ENCODE measurements at regions not wholly inside any gene's neighbourhood (a gene's known extent, or its start where the extent isn't known, plus 50 kb on each side); places are given as distances from the start of the nearest gene placed in this dataset.

GRCh38 chr9:80218328-80218727 is 646.6 kb downstream of the TLE4 start:
- Histone ChIP-seq H2BK120ac (replicated peaks; ENCODE audit: low read depth, low read length) (no peak overlapping the region), H3K23me2 (ENCODE audit: low read depth, low read length) (no peaks in the 10 kb centered on the region), H3K4me1 (replicated peaks in 1 of 4; ENCODE audit: control insufficient read depth in 3 of 4, insufficient read depth in 4 of 4, low read length in 3 of 4) (no peaks in the 10 kb centered on the region), H3K79me2 (ENCODE audit: control insufficient read depth in 1 of 2, insufficient read depth in 2 of 2, low read length in 2 of 2) (no peaks in the 10 kb centered on the region), H3K4me3 (ENCODE audit: extremely low read depth in 1 of 4, insufficient read depth in 2 of 4, low read depth in 3 of 4, low read length in 4 of 4) (no peak overlapping the region), H2BK5ac (ENCODE audit: low read depth, low read length) (no peak overlapping the region), H2BK20ac (ENCODE audit: low read length) (no peak overlapping the region), H3K9me3 (ENCODE audit: insufficient read depth in 2 of 2, low read depth in 1 of 2, low read length in 1 of 2) (no peaks in the 10 kb centered on the region; a peak in 1 of 4 replicates), H3K9ac (replicated peaks in 1 of 4; ENCODE audit: extremely low read depth in 1 of 4, low read depth in 3 of 4, low read length in 3 of 4) (no peak overlapping the region), H3K27me3 (replicated peaks in 1 of 4; ENCODE audit: control insufficient read depth in 3 of 4, extremely low read depth in 1 of 4, insufficient read depth in 3 of 4, low read length in 3 of 4) (no peaks in the 10 kb centered on the region), H3K36me3 (ENCODE audit: control insufficient read depth in 2 of 4, insufficient read depth in 4 of 4, low read length in 3 of 4) (no peaks in the 10 kb centered on the region), H2BK15ac (ENCODE audit: low read length) (no peak overlapping the region), H3K4ac (replicated peaks; ENCODE audit: insufficient read length, low read depth, low read length) (no peak overlapping the region), H3K14ac (ENCODE audit: insufficient read length) (no peak overlapping the region), H4K8ac (ENCODE audit: extremely low read depth, insufficient read depth, low read length) (no peak overlapping the region), H2BK12ac (ENCODE audit: low read depth, low read length) (no peak overlapping the region), H4K5ac (ENCODE audit: insufficient read length, low read depth, low read length) (no peak overlapping the region), H4K91ac (replicated peaks; ENCODE audit: insufficient read length, low read length) (no peak overlapping the region), H3K27ac (ENCODE audit: low read depth, low read length) (no peak overlapping the region), H3K79me1 (ENCODE audit: low read depth, low read length) (no peaks in the 10 kb centered on the region), H2AFZ (ENCODE audit: low read length) (no peak overlapping the region), H3K18ac (ENCODE audit: extremely low read depth, low read length) (no peak overlapping the region), H3K4me2 (ENCODE audit: insufficient read depth in 1 of 2, low read depth in 2 of 2, low read length in 2 of 2) (no peak overlapping the region), H4K20me1 (replicated peaks in 1 of 2; ENCODE audit: control insufficient read depth in 1 of 2, insufficient read depth in 2 of 2, low read length in 2 of 2) (no peaks in the 10 kb centered on the region), H3K23ac (ENCODE audit: insufficient read length) (no peak overlapping the region), H2AK5ac (ENCODE audit: low read depth, low read length) (no peak overlapping the region), H3K56ac (replicated peaks; ENCODE audit: insufficient read length, low read depth, low read length) (no peak overlapping the region)
- CTCF ChIA-PET (ENCODE audit: partially characterized antibody) = interaction anchor here (0.5 to 0.6 kb wide), 2 partner anchors 285 to 388 kb away, joined by 3 to 4 read pairs; no protein-coding TSS in a partner anchor
- DNase-seq (ENCODE audit: low read depth in 1 of 2, low spot score in 2 of 2) = no peak
- 91% methylated on average over 6 of the region's 6 CpGs; no CpG with 5 or more reads in 1 of the 2 experiments for WGBS, 2 experiments (ENCODE audit: extremely low coverage in 1 of 2, insufficient coverage in 1 of 2, insufficient read length in 1 of 2, insufficient replicate concordance in 2 of 2, low coverage in 1 of 2, low lambda C conversion rate in 2 of 2, missing lambda C conversion rate in 1 of 2)
- FAIRE-seq = no peak
- POLR2A ChIA-PET (ENCODE audit: partially characterized antibody) = no interaction called here
- no peak for TF ChIP-seq TBP (IDR thresholded peaks at IDR 0.05; ENCODE audit: low read depth, low read length)
- no peak for TF ChIP-seq CEBPB (IDR thresholded peaks at IDR 0.05; ENCODE audit: low read depth, low read length)
- no peak for TF ChIP-seq RNF2 (IDR thresholded peaks at IDR 0.05; ENCODE audit: borderline replicate concordance, low read depth, low read length, missing control alignments, poor library complexity, severe bottlenecking)
- TF ChIP-seq SAP30 (IDR thresholded peaks at IDR 0.05; ENCODE audit: insufficient read depth, insufficient replicate concordance, low read length) = no peak
- no peak for TF ChIP-seq FOSL1 (IDR thresholded peaks at IDR 0.05; ENCODE audit: insufficient read depth, low read depth, low read length)
- no peak for TF ChIP-seq ZNF274 (IDR thresholded peaks at IDR 0.05; ENCODE audit: borderline replicate concordance, extremely low read depth, low read length)
- no peak for TF ChIP-seq BCL11A (IDR thresholded peaks at IDR 0.05; ENCODE audit: low read depth in 2 of 2, low read length in 2 of 2)
- TF ChIP-seq CTCF (IDR thresholded peaks at IDR 0.05; ENCODE audit: control extremely low read depth in 1 of 3, insufficient read depth in 1 of 3, low read depth in 1 of 3, low read length in 3 of 3) = no peak
- no peak for TF ChIP-seq RAD21 (IDR thresholded peaks at IDR 0.05 in 1 of 2, conservative IDR thresholded peaks at IDR 0.05 in 1 of 2; ENCODE audit: low read depth in 2 of 2, low read length in 2 of 2)
- TF ChIP-seq NRF1 (IDR thresholded peaks at IDR 0.05; ENCODE audit: low read depth, low read length) = no peak
- TF ChIP-seq CHD1 (IDR thresholded peaks at IDR 0.05; ENCODE audit: low read depth, low read length) = no peak
